ENCODE measurements at regions not wholly inside any gene's neighbourhood (a gene's known extent, or its start where the extent isn't known, plus 50 kb on each side); places are given as distances from the start of the nearest gene placed in this dataset.

DNA sequence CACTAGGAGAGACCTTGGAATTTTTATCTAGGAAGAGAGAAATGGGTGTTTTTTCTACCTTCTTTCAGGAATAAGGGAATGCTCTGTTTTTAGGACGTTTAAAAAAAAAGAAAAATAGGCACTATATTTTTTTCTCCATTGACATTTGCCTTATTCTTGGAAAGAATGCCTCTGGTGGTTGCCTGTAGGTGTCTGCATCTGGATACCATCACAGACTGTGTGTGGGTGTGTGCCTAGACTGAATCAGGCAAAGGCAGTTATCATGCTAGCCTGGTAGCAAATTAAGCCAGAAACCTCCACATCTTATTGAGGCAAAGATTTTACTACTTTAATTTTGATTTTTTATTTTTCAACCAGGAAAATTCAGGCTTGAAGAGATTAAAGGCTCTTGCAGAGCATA is 513.6 kb upstream of the KCNMB2 start:
- ATAC-seq, result no peak
- H3K27ac ChIP-seq, result no peak overlapping the region
- H3K27me3 ChIP-seq, result no peaks in the 10 kb centered on the region
- in situ Hi-C loops (cut with MboI; ENCODE audit: low sequenced_read_pairs in 4 of 4), result no loop called here
- no peaks in the 10 kb centered on the region for H3K36me3 ChIP-seq
- intact Hi-C loops (cut with DNase I; ENCODE audit: low total_unique reads), result no loop called here
- no peak for TF ChIP-seq POLR2A (IDR thresholded peaks at IDR 0.05)
- TF ChIP-seq, protein P1, sequence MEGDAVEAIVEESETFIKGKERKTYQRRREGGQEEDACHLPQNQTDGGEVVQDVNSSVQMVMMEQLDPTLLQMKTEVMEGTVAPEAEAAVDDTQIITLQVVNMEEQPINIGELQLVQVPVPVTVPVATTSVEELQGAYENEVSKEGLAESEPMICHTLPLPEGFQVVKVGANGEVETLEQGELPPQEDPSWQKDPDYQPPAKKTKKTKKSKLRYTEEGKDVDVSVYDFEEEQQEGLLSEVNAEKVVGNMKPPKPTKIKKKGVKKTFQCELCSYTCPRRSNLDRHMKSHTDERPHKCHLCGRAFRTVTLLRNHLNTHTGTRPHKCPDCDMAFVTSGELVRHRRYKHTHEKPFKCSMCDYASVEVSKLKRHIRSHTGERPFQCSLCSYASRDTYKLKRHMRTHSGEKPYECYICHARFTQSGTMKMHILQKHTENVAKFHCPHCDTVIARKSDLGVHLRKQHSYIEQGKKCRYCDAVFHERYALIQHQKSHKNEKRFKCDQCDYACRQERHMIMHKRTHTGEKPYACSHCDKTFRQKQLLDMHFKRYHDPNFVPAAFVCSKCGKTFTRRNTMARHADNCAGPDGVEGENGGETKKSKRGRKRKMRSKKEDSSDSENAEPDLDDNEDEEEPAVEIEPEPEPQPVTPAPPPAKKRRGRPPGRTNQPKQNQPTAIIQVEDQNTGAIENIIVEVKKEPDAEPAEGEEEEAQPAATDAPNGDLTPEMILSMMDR (IDR thresholded peaks at IDR 0.05 in 4 of 5, conservative IDR thresholded peaks at IDR 0.05 in 1 of 5), result no peak
- H3K4me3 ChIP-seq, result no peak overlapping the region
- DNase-seq, result no peak
- no peaks in the 10 kb centered on the region for H3K4me1 ChIP-seq
- H3K9me3 ChIP-seq, result no peaks in the 10 kb centered on the region

DNA sequence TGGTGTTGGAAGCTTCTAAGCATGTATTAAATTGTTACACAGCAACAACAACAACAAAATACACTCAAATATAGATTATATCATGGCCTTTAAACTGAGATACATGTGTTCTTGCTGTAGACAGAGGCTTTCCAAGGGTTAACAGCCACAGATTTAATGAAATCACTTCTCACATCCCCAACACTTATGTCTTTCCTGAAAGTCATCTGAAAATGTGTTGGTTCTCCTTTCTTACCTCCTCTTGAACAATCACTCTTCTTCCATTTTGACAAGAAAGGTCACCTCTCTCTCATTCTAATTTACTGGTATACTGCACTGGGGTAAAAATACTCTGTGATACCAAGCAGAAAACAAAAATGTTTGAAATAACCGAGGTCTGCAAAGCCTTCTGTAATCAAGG is 507.3 kb upstream of the KCNMB2 start:
- TF ChIP-seq POLR2A (IDR thresholded peaks at IDR 0.05), result no peak
- TF ChIP-seq, protein P1 (IDR thresholded peaks at IDR 0.05 in 4 of 5, conservative IDR thresholded peaks at IDR 0.05 in 1 of 5), result no peak
- DNase-seq (no peak), ATAC-seq (no peak)
- in situ Hi-C loops (cut with MboI; ENCODE audit: low sequenced_read_pairs in 4 of 4) (no loop called here), intact Hi-C loops (cut with DNase I; ENCODE audit: low total_unique reads) (no loop called here)
- Histone ChIP-seq H3K4me1 (no peaks in the 10 kb centered on the region), H3K27me3 (no peaks in the 10 kb centered on the region), H3K9me3 (no peaks in the 10 kb centered on the region), H3K4me3 (no peak overlapping the region), H3K27ac (no peak overlapping the region), H3K36me3 (no peaks in the 10 kb centered on the region)

DNA sequence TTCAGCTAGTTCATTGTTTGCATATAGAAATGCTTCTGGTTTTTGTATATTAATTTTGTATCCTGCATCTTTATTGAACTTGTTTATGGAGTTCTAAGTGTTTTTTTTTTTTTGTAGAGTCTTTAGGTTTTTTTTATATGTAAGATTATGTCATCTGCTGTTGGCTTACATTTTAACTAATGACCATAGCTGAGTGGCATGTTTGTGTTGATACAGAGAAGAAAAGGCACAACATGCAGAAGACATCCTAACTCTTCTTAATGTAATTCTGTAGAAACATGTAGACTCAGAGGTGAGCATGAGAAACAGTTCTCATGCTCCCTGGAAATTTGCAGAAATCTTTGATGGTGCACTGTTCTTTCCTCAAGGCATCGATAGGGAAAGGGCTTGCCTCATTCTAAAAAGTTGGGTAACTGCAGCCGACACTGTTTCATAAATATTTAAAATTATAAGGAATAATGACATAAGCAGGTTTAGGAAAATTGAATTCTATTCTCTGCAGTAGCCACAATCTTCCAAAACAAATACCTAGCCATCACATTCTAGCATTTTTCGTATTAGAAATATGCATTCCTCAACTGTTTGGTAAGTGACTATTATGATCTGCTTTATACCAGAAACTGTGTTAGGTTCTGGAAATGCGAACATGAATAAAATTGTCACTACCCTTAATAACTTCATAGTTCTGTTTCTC is 499.6 kb upstream of the KCNMB2 start:
- no peaks in the 10 kb centered on the region for H3K4me1 ChIP-seq
- in situ Hi-C loops (cut with MboI; ENCODE audit: low sequenced_read_pairs in 4 of 4), result no loop called here
- no peak overlapping the region for H3K27ac ChIP-seq
- intact Hi-C loops (cut with DNase I; ENCODE audit: low total_unique reads), result no loop called here
- no peaks in the 10 kb centered on the region for H3K36me3 ChIP-seq
- ATAC-seq, result no peak
- no peak overlapping the region for H3K4me3 ChIP-seq
- no peak for DNase-seq
- H3K27me3 ChIP-seq, result no peaks in the 10 kb centered on the region
- no peak for TF ChIP-seq POLR2A (IDR thresholded peaks at IDR 0.05)
- TF ChIP-seq, protein P1 (IDR thresholded peaks at IDR 0.05 in 4 of 5, conservative IDR thresholded peaks at IDR 0.05 in 1 of 5), result no peak
- no peaks in the 10 kb centered on the region for H3K9me3 ChIP-seq

DNA sequence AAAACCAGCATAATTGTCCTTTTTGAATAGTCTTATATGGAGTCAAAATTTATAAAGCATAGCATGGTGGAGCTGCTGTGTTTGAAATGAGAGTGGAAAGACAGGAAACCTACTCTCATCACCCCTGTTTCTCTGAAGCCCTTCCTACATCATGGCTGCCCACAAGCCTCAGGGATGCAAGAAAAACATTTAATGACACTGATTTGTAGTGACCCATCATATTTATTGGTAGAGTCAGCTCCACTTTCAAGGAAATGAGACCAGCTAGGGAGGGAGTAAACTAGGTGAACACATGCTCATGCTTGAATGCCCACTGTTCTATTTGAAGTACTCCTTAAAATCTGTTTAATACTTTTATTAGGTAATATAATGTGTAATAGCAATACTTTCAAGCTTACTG is 494.3 kb upstream of the KCNMB2 start:
- ATAC-seq (no peak), DNase-seq (no peak)
- intact Hi-C loops (cut with DNase I; ENCODE audit: low total_unique reads), result no loop called here
- H3K36me3 ChIP-seq, result no peaks in the 10 kb centered on the region
- H3K4me1 ChIP-seq, result no peaks in the 10 kb centered on the region
- no peaks in the 10 kb centered on the region for H3K27me3 ChIP-seq
- TF ChIP-seq POLR2A (IDR thresholded peaks at IDR 0.05), result no peak
- TF ChIP-seq, protein P1 (IDR thresholded peaks at IDR 0.05 in 4 of 5, conservative IDR thresholded peaks at IDR 0.05 in 1 of 5), result no peak
- H3K9me3 ChIP-seq, result no peaks in the 10 kb centered on the region
- no peak overlapping the region for H3K27ac ChIP-seq
- in situ Hi-C loops (cut with MboI; ENCODE audit: low sequenced_read_pairs in 4 of 4), result no loop called here
- no peak overlapping the region for H3K4me3 ChIP-seq

DNA sequence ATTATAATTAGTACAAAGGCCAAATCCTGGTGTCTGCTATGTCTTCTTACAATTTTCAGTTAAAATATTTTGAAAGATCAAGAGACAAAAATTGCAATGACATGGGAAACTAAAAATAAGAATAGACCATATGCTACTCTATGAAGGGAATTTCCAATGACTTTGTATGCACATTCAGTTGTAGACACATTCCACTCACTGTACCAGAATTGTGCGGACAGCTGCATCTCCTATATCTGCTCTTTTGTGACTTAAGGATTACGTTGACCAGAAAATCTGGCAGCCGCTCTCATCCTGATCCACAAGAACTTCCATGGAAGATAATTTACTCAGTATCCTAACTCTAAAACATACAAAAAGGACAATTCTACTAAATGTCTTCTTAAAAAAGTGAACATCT is 493.9 kb upstream of the KCNMB2 start:
- no peak for DNase-seq
- H3K27ac ChIP-seq, result no peak overlapping the region
- ATAC-seq, result no peak

More for the DNA sequence above, 493.9 kb upstream of the KCNMB2 start:
- TF ChIP-seq, protein P1 (IDR thresholded peaks at IDR 0.05 in 4 of 5, conservative IDR thresholded peaks at IDR 0.05 in 1 of 5), result no peak
- TF ChIP-seq POLR2A (IDR thresholded peaks at IDR 0.05), result no peak
- in situ Hi-C loops (cut with MboI; ENCODE audit: low sequenced_read_pairs in 4 of 4), result no loop called here
- intact Hi-C loops (cut with DNase I; ENCODE audit: low total_unique reads), result no loop called here
- H3K4me1 ChIP-seq, result no peaks in the 10 kb centered on the region
- no peaks in the 10 kb centered on the region for H3K36me3 ChIP-seq
- no peaks in the 10 kb centered on the region for H3K9me3 ChIP-seq
- H3K27me3 ChIP-seq, result no peaks in the 10 kb centered on the region
- H3K4me3 ChIP-seq, result no peak overlapping the region
